Neural cell (in vitro differentiated cells): ENCODE measurements at regions not wholly inside any gene's neighbourhood (a gene's known extent, or its start where the extent isn't known, plus 50 kb on each side); places are given as distances from the start of the nearest gene placed in this dataset.

Experiments used
- H2AFZ ChIP-seq: fragments of 200-600, 300-800 bp; sonication (generic), shearing (Covaris generic); 2 replicates; pipeline ENCODE4 v1.6.0; 2014; ENCODE audit warnings: low read depth, mild to moderate bottlenecking, antibody characterized with exemption, low read length, moderate library complexity
- H3F3A ChIP-seq: fragments of 200-600 bp; shearing (Covaris generic); 2 replicates; pipeline ENCODE4 v1.6.1; 2016; ENCODE audit warnings: mild to moderate bottlenecking, moderate library complexity, mixed read lengths, antibody characterized with exemption, low read length; ENCODE audit not compliant: insufficient read depth, poor library complexity, severe bottlenecking
- H3K27ac ChIP-seq: fragments of 200-600, 300-800 bp; sonication (generic), shearing (Covaris generic); 2 replicates; pipeline ENCODE4 v1.5.1; 2014; ENCODE audit warnings: mild to moderate bottlenecking, low read length, moderate library complexity
- H3K27me3 ChIP-seq: fragments of 300-800, 200-600 bp; sonication (generic), shearing (Covaris generic); 2 replicates; pipeline ENCODE4 v1.6.0; 2014; ENCODE audit warnings: mild to moderate bottlenecking, low read depth, low read length, moderate library complexity; ENCODE audit not compliant: insufficient read depth
- H3K36me3 ChIP-seq: fragments of 300-800, 200-600 bp; sonication (generic), shearing (Covaris generic); 2 replicates; pipeline ENCODE4 v1.5.1; 2014; ENCODE audit warnings: mild to moderate bottlenecking, antibody characterized with exemption, low read length, moderate library complexity; ENCODE audit not compliant: insufficient read depth
- H3K4me2 ChIP-seq: fragments of 300-800, 200-600 bp; sonication (generic), shearing (Covaris generic); 2 replicates; pipeline ENCODE4 v1.6.0; 2014; ENCODE audit warnings: mild to moderate bottlenecking, low read length
- H3K4me3 ChIP-seq: fragments of 300-800, 200-600 bp; sonication (generic), shearing (Covaris generic); 2 replicates; pipeline ENCODE4 v1.5.1; 2014; ENCODE audit warnings: mild to moderate bottlenecking, low read length, moderate library complexity
- H3K79me2 ChIP-seq: fragments of 200-600 bp; shearing (Covaris generic); replicated peaks from 2 replicates; pipeline ENCODE4 v1.6.0; 2014; ENCODE audit warnings: mild to moderate bottlenecking, low read length, moderate library complexity; ENCODE audit not compliant: insufficient read depth
- H3K9ac ChIP-seq: fragments of 300-800, 200-600 bp; sonication (generic), shearing (Covaris generic); 2 replicates; pipeline ENCODE4 v1.6.1; 2016; ENCODE audit warnings: mild to moderate bottlenecking, low read length, mixed read lengths
- H3K9me2 ChIP-seq: fragments of 200-600 bp; shearing (Covaris generic); 2 replicates; pipeline ENCODE4 v1.6.1; 2016; ENCODE audit warnings: mild to moderate bottlenecking, low read length, mixed read lengths; ENCODE audit not compliant: insufficient read depth
- H3K9me3 ChIP-seq: fragments of 200-600, 300-800 bp; sonication (generic), shearing (Covaris generic); 2 replicates; pipeline ENCODE4 v1.6.1; 2016; ENCODE audit warnings: mild to moderate bottlenecking, mixed run types, low read length, moderate library complexity, mixed read lengths
- H4K20me1 ChIP-seq: fragments of 200-600 bp; shearing (Covaris generic); 2 replicates; pipeline ENCODE4 v1.6.1; 2016; ENCODE audit warnings: mild to moderate bottlenecking, mixed run types; ENCODE audit not compliant: insufficient read depth
- EP300 ChIP-seq: fragments of 450-650 bp; conservative IDR thresholded peaks from 2 replicates; pipeline ENCODE4 v1.6.1; 2014; ENCODE audit warnings: antibody characterized with exemption, mild to moderate bottlenecking, moderate library complexity; ENCODE audit not compliant: poor library complexity, severe bottlenecking
- EZH2 ChIP-seq: fragments of 200-600, 300-800 bp; shearing (Covaris generic), sonication (generic); IDR thresholded peaks from 2 replicates; pipeline ENCODE4 v1.6.1; 2014; ENCODE audit warnings: antibody characterized with exemption, low read length, borderline replicate concordance, mild to moderate bottlenecking; ENCODE audit not compliant: insufficient read depth, poor library complexity, severe bottlenecking
- MXI1 ChIP-seq: fragments of 450-650 bp; conservative IDR thresholded peaks from 2 replicates; pipeline ENCODE4 v1.6.1; 2014; ENCODE audit warnings: antibody characterized with exemption, mild to moderate bottlenecking; ENCODE audit not compliant: poor library complexity, severe bottlenecking
- POLR2AphosphoS5 ChIP-seq: IDR thresholded peaks from 2 replicates; pipeline ENCODE4 v1.6.1; 2012
- RAD21 ChIP-seq: fragments of 450-650 bp; conservative IDR thresholded peaks from 2 replicates; pipeline ENCODE4 v1.6.1; 2014; ENCODE audit warnings: antibody characterized with exemption, mild to moderate bottlenecking, moderate library complexity
- REST ChIP-seq: IDR thresholded peaks from 2 replicates; pipeline ENCODE4 v1.6.1; 2012; ENCODE audit warnings: borderline replicate concordance
- SMC3 ChIP-seq: fragments of 450-650 bp; conservative IDR thresholded peaks from 2 replicates; pipeline ENCODE4 v1.6.1; 2014; ENCODE audit warnings: antibody characterized with exemption, mild to moderate bottlenecking, moderate library complexity; ENCODE audit not compliant: poor library complexity
- TAF1 ChIP-seq: IDR thresholded peaks from 2 replicates; pipeline ENCODE4 v1.6.1; 2012; ENCODE audit warnings: low read depth
- TF ChIP-seq, protein P1 (sequence below): fragments of 450-650 bp; IDR thresholded peaks from 2 replicates; pipeline ENCODE4 v1.5.1; 2014; ENCODE audit warnings: antibody characterized with exemption, mild to moderate bottlenecking, moderate library complexity; ENCODE audit not compliant: poor library complexity, severe bottlenecking

DNA sequence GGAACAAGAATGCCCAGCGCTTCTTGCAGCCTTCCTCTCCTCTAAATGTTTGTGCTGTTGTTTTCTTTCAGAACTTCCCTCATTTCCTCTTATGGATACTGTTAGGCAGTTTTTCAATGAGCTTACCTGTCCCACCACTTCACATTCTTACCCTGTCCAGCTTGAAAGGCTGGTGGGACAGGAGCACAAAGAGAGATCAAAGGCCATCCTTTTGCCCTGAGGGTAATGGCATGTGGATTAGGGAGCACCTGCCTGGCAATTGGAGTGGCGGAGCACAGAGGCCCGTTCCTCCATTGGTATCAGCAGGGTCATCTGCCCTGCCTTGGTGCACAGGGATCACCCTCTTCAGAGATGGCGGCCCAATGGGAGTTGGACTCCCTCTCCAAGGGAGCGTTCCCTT lies 170.1 kb upstream of the UBE3A start:
- no peaks in the 10 kb centered on the region for H3K9me3 ChIP-seq
- H3K27me3 ChIP-seq: no peaks in the 10 kb centered on the region
- no peak overlapping the region for H3K4me2 ChIP-seq
- TF ChIP-seq, protein P1, sequence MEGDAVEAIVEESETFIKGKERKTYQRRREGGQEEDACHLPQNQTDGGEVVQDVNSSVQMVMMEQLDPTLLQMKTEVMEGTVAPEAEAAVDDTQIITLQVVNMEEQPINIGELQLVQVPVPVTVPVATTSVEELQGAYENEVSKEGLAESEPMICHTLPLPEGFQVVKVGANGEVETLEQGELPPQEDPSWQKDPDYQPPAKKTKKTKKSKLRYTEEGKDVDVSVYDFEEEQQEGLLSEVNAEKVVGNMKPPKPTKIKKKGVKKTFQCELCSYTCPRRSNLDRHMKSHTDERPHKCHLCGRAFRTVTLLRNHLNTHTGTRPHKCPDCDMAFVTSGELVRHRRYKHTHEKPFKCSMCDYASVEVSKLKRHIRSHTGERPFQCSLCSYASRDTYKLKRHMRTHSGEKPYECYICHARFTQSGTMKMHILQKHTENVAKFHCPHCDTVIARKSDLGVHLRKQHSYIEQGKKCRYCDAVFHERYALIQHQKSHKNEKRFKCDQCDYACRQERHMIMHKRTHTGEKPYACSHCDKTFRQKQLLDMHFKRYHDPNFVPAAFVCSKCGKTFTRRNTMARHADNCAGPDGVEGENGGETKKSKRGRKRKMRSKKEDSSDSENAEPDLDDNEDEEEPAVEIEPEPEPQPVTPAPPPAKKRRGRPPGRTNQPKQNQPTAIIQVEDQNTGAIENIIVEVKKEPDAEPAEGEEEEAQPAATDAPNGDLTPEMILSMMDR: no peak
- TF ChIP-seq TAF1 (no peak), MXI1 (no peak)
- no peak overlapping the region for H3K9ac ChIP-seq
- H3K27ac ChIP-seq: no peak overlapping the region
- no peaks in the 10 kb centered on the region for H3F3A ChIP-seq
- no peaks in the 10 kb centered on the region for H3K79me2 ChIP-seq
- H3K4me3 ChIP-seq: no peak overlapping the region
- H3K9me2 ChIP-seq: no peaks in the 10 kb centered on the region
- H4K20me1 ChIP-seq: no peaks in the 10 kb centered on the region
- no peaks in the 10 kb centered on the region for H3K36me3 ChIP-seq
- no peak overlapping the region for H2AFZ ChIP-seq

GRCh38 chr15:25605151-25605550 lies 166.3 kb upstream of the UBE3A start:
- H3K9me2 ChIP-seq: no peaks in the 10 kb centered on the region
- no peaks in the 10 kb centered on the region for H3K27me3 ChIP-seq
- no peaks in the 10 kb centered on the region for H4K20me1 ChIP-seq
- no peak overlapping the region for H3K4me3 ChIP-seq
- no peak overlapping the region for H2AFZ ChIP-seq
- peak overlapping the region; percentile 42 for H3K27ac ChIP-seq
- H3K79me2 ChIP-seq: no peaks in the 10 kb centered on the region
- no peaks in the 10 kb centered on the region for H3K36me3 ChIP-seq
- no peaks in the 10 kb centered on the region for H3F3A ChIP-seq
- TF ChIP-seq POLR2AphosphoS5 (no peak), RAD21 (no peak), REST (no peak), EP300 (no peak), SMC3 (no peak), MXI1 (no peak), TAF1 (no peak), EZH2 (no peak)
- TF ChIP-seq, protein P1: no peak
- no peak overlapping the region for H3K4me2 ChIP-seq
- H3K9me3 ChIP-seq: no peaks in the 10 kb centered on the region
- no peak overlapping the region for H3K9ac ChIP-seq
